ENCODE measurements at regions not wholly inside any gene's neighbourhood (a gene's known extent, or its start where the extent isn't known, plus 50 kb on each side); places are given as distances from the start of the nearest gene placed in this dataset.

GRCh38 chr11:30089921-30090320 is 73.1 kb upstream of the KCNA4 start:
- H3K4me3 Mint-ChIP-seq (ENCODE audit: unreplicated experiment) = no peak overlapping the region
- no peaks in the 10 kb centered on the region for H3K9me3 Mint-ChIP-seq (ENCODE audit: unreplicated experiment)
- H3K4me1 Mint-ChIP-seq (ENCODE audit: low read depth, unreplicated experiment) = peaks cover 15% of the 10 kb centered on the region
- no peaks in the 10 kb centered on the region for H3K36me3 Mint-ChIP-seq (ENCODE audit: unreplicated experiment)
- H3K27ac Mint-ChIP-seq (ENCODE audit: unreplicated experiment) = no peak overlapping the region
- TF ChIP-seq CTCF (IDR thresholded peaks at IDR 0.05; ENCODE audit: partially characterized antibody, unreplicated experiment) = no peak
- H3K27me3 Mint-ChIP-seq (ENCODE audit: unreplicated experiment) = no peaks in the 10 kb centered on the region
- DNase-seq = no peak

GRCh38 chr11:30091246-30091645 is 74.4 kb upstream of the KCNA4 start:
- no peak overlapping the region for H3K27ac Mint-ChIP-seq (ENCODE audit: unreplicated experiment)
- TF ChIP-seq CTCF (IDR thresholded peaks at IDR 0.05; ENCODE audit: partially characterized antibody, unreplicated experiment) = no peak
- H3K27me3 Mint-ChIP-seq (ENCODE audit: unreplicated experiment) = no peaks in the 10 kb centered on the region
- DNase-seq = no peak
- no peaks in the 10 kb centered on the region for H3K9me3 Mint-ChIP-seq (ENCODE audit: unreplicated experiment)
- no peaks in the 10 kb centered on the region for H3K36me3 Mint-ChIP-seq (ENCODE audit: unreplicated experiment)
- no peak overlapping the region for H3K4me3 Mint-ChIP-seq (ENCODE audit: unreplicated experiment)
- peaks cover 15% of the 10 kb centered on the region for H3K4me1 Mint-ChIP-seq (ENCODE audit: low read depth, unreplicated experiment)

- no peaks in the 10 kb centered on the region for H3K27me3 Mint-ChIP-seq (ENCODE audit: unreplicated experiment)
- no peak for DNase-seq
- H3K9me3 Mint-ChIP-seq (ENCODE audit: unreplicated experiment) = no peaks in the 10 kb centered on the region
- no peak overlapping the region for H3K4me3 Mint-ChIP-seq (ENCODE audit: unreplicated experiment)
- no peaks in the 10 kb centered on the region for H3K36me3 Mint-ChIP-seq (ENCODE audit: unreplicated experiment)
- H3K27ac Mint-ChIP-seq (ENCODE audit: unreplicated experiment) = no peak overlapping the region
- H3K4me1 Mint-ChIP-seq (ENCODE audit: low read depth, unreplicated experiment) = peaks cover 15% of the 10 kb centered on the region
- TF ChIP-seq CTCF (IDR thresholded peaks at IDR 0.05; ENCODE audit: partially characterized antibody, unreplicated experiment) = no peak
These were observed 74.9 kb upstream of the KCNA4 start for GRCh38 chr11:30091737-30092136.

- no peaks in the 10 kb centered on the region for H3K9me3 Mint-ChIP-seq (ENCODE audit: unreplicated experiment)
- no peaks in the 10 kb centered on the region for H3K27me3 Mint-ChIP-seq (ENCODE audit: unreplicated experiment)
- no peak overlapping the region for H3K4me3 Mint-ChIP-seq (ENCODE audit: unreplicated experiment)
- no peaks in the 10 kb centered on the region for H3K36me3 Mint-ChIP-seq (ENCODE audit: unreplicated experiment)
- DNase-seq = no peak
- H3K4me1 Mint-ChIP-seq (ENCODE audit: low read depth, unreplicated experiment) = peaks cover 15% of the 10 kb centered on the region
- no peak for TF ChIP-seq CTCF (IDR thresholded peaks at IDR 0.05; ENCODE audit: partially characterized antibody, unreplicated experiment)
- no peak overlapping the region for H3K27ac Mint-ChIP-seq (ENCODE audit: unreplicated experiment)
These were observed 75.7 kb upstream of the KCNA4 start for GRCh38 chr11:30092518-30092917.

GRCh38 chr11:30100495-30100894 is 83.7 kb upstream of the KCNA4 start:
- no peak overlapping the region for H3K27ac Mint-ChIP-seq (ENCODE audit: unreplicated experiment)
- peaks cover 4% of the 10 kb centered on the region for H3K27me3 Mint-ChIP-seq (ENCODE audit: unreplicated experiment)
- no peaks in the 10 kb centered on the region for H3K4me1 Mint-ChIP-seq (ENCODE audit: low read depth, unreplicated experiment)
- peaks cover 6% of the 10 kb centered on the region for H3K36me3 Mint-ChIP-seq (ENCODE audit: unreplicated experiment)
- H3K9me3 Mint-ChIP-seq (ENCODE audit: unreplicated experiment) = no peaks in the 10 kb centered on the region
- DNase-seq = no peak
- no peak overlapping the region for H3K4me3 Mint-ChIP-seq (ENCODE audit: unreplicated experiment)
- no peak for TF ChIP-seq CTCF (IDR thresholded peaks at IDR 0.05; ENCODE audit: partially characterized antibody, unreplicated experiment)

Data from glutamatergic neuron (in vitro differentiated cells).